ENCODE measurements at regions not wholly inside any gene's neighbourhood (a gene's known extent, or its start where the extent isn't known, plus 50 kb on each side); places are given as distances from the start of the nearest gene placed in this dataset.

DNA sequence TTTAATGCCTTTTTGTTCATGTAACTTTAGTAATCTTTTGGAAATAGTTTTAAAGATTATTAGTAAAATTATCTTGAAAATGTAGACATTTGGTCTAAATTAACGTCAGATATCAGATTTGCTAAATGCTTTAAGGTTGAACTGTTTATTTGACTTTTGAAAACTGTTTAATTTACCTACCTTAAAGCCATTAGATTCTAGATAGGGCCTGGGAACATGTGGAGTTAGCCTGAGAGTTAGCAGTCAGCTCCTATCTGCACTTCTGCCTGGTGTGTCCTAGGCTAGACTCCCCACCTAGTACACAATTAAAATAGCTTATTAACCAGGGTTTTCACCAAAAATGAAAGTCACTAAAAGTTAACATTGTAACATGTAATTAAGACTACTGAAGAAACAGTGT lies 53.7 kb upstream of the CFAP20DC start:
- TF ChIP-seq, protein P1, sequence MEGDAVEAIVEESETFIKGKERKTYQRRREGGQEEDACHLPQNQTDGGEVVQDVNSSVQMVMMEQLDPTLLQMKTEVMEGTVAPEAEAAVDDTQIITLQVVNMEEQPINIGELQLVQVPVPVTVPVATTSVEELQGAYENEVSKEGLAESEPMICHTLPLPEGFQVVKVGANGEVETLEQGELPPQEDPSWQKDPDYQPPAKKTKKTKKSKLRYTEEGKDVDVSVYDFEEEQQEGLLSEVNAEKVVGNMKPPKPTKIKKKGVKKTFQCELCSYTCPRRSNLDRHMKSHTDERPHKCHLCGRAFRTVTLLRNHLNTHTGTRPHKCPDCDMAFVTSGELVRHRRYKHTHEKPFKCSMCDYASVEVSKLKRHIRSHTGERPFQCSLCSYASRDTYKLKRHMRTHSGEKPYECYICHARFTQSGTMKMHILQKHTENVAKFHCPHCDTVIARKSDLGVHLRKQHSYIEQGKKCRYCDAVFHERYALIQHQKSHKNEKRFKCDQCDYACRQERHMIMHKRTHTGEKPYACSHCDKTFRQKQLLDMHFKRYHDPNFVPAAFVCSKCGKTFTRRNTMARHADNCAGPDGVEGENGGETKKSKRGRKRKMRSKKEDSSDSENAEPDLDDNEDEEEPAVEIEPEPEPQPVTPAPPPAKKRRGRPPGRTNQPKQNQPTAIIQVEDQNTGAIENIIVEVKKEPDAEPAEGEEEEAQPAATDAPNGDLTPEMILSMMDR (conservative IDR thresholded peaks at IDR 0.05; ENCODE audit: low read depth, low read length), result no peak
- TF ChIP-seq EZH2 (IDR thresholded peaks at IDR 0.05; ENCODE audit: borderline replicate concordance, low read depth, low read length, poor library complexity, severe bottlenecking), result no peak
